ENCODE measurements at regions not wholly inside any gene's neighbourhood (a gene's known extent, or its start where the extent isn't known, plus 50 kb on each side); places are given as distances from the start of the nearest gene placed in this dataset.
"Not testable (repeated sequence)": the region's sequence is repeated elsewhere in the genome, so short reads cannot be mapped to it uniquely, and the experiment has no call there.

GRCh38 chr4:151563194-151563593, 154.2 kb downstream of the FHIP1A start:
- DNase-seq: peak; percentile 31

DNA sequence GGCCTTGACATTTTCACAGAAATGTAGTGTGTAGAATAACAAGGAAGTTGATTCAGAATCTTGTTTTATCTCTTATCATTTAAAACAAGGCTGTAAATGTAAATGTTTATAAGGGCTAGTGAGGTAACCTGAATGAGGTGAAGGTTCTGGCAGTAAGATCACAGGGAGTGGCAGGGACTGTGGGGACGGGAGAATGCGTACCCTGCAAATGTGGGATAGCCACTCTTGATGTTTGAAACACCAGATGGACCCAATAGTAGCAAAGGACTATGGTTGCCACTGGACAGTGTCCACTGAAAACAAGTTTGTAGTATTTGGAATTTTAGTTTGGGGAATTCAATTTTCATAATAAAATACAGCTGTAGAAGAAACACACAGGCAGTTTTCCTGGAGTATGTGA, 155.3 kb downstream of the FHIP1A start:
- DNase-seq: no peak

GRCh38 chr4:151565583-151565982, 156.6 kb downstream of the FHIP1A start:
- no peak for DNase-seq

- DNase-seq: no peak
These were observed 157.1 kb downstream of the FHIP1A start for GRCh38 chr4:151566053-151566452.

DNA sequence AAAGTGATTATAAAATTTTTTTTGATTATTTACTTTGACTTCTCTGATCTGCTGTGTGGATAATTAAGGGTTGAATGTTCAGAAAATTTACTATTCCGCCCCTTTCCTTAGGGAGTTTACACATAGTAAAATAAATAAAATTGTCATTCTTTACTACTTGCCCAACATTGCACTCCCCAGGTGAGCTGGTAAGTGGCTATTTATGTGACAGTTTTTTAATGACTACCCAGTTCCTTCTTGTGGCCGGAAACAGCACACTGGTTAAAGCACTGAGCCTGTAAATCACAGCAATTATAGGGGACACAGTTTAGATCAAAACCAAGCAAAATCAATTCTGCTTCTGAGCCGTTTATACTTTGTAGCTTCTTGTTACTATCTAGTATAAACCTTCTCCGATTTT, 158.1 kb downstream of the FHIP1A start:
- no peak for DNase-seq

DNA sequence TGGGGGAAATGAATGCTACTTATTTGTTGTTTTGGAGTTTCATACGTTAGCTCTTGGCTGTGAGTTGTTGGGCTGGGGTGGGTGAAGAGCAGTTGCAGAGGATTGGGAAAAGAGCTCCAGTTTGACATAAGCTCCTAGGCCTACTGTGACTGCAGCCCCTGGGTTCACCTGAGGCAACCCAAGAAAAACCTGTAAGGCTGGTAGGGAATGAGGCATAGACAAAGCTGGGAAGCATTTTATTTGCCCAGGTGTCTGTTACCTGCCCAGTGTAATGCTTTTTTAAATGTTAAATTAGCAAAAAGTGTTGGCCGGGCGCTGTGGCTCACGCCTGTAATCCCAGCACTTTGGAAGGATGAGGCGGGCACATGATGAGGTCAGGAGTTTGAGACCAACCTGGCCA, 160.0 kb downstream of the FHIP1A start:
- no peak for DNase-seq

DNA sequence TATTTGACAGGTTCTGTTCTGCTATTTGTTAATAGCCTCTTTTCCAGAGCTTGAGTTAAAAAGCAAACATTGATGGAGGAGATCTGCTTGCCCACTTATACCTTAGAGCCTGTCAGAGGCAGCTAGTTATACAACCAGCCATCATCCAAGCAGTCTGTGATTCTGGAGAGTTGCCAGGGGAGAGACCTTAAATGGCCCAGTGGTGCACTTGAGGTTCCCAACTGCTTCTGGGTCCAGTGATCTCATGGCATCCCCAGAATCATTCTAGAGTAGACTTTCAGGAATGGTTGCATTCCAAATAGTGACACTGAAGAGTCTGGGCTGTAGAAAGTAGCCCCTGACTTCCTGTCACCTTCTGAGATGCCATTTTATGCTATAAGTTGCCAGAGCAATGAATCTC, 160.7 kb downstream of the FHIP1A start:
- peak; percentile 36 for DNase-seq

DNA sequence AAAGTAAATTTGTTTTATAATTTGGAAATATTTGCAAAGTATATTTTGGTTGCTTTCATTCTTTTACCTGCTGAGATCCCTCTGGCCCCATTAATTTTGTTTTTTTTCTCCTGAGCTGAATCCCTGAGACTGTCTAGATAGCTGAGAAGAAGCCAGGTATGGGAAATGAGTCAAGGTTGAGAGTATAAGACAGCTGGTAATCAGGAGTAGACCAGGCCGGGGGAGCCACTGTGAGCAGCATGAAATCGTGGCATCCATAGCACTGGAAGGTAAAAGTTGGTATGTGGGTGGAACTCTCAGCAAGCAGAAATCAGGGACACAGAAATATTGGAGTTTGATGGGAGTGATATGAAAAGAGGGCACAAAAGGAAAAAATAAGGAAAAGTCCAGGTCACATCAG, 164.5 kb downstream of the FHIP1A start:
- no peak for DNase-seq

GRCh38 chr4:151573945-151574344, 165.0 kb downstream of the FHIP1A start:
- DNase-seq: no peak

- DNase-seq: no peak
These were observed 166.0 kb downstream of the FHIP1A start for GRCh38 chr4:151574968-151575367.

DNA sequence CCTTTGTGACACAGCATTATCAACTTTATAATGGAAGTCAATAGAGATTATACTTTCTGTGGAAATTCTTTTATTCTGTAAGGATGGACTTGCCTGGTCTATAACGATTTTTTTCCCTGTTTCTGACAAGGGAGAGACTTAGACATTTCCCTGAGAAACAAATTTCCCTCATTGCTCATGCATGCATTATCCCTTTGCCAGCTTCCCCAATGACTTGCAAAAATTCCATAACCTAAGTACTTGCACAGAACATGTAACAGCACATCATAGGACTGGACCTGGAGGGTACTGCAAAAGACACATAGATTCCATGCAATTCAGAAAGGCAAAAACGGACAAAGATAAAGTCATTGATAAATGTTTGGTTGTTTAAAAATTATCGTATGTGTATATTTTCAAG, 166.7 kb downstream of the FHIP1A start:
- DNase-seq: no peak

DNA sequence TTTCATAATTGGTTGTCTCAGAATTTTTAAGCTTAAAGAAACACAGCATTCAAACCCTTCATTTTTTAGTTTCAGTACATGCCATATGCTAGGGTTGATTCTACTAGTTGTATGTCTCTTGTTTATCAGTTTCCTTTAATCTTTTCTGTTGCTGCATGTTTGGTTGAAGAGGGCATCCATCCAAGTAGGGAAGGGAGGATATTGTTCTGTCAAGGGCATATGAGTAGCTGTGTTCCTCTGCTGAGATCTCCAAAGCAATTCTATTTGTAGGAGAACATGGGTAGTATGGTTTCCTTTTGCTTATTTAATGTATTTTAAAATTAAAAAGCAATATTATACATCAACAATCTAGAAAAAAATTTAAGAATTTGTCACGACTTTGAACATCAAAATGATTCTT, 167.7 kb downstream of the FHIP1A start:
- no peak for DNase-seq

GRCh38 chr4:151581570-151581969, 172.6 kb downstream of the FHIP1A start:
- DNase-seq: peak; percentile 70

DNA sequence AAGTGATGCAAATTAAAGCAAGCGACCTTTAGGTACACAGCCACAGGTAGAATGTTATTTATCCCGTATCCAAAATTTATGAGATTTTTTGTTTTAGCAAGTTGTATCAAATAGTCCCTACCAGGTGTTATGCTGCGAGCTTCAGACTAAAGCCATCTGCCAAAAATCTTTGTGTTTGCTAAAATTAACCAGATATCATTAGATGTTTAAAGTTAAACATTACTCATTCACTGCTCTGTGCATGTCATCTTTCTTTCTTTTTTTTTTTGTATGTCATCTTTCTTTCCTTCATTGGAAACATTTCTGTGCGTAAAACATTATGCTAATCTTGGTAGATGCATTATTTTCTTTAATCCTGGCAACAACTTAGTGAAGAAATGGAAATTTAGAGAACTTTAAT, 173.1 kb downstream of the FHIP1A start:
- DNase-seq: no peak

DNA sequence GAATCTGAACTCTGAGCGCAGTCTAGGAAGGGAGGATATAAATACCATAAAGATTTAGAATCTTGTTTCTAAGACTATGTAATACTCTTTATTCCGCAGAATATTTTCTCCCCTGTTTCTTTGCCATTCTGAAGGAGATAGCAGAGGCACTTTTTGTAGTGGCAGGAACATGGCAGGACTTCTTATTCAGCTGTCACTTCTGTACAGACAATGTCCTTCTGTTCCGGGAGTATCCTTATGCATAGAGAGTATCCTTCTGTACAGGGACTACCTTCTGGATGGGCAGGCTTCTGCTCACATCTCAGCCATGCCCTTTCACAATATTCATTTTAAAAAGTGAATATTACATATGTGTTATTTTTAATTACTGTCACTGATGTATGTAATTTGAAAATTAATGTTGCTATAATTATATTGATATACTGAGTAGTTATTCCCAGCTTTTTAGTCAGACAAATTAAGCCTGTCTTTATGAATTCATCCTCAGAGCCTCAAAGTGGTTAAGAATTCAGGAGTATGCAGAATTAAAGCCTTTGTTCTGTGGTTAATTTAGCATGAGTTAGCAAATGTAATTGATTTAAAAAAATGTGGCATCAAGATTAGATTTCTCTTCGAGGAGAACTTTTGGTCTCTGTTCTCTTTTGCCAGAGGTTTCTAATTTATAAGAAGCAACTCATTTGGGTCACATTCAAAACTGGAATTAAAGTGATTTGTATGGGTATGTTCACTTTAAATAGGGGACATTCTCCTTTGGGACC, 174.4 kb downstream of the FHIP1A start:
- DNase-seq: no peak

DNA sequence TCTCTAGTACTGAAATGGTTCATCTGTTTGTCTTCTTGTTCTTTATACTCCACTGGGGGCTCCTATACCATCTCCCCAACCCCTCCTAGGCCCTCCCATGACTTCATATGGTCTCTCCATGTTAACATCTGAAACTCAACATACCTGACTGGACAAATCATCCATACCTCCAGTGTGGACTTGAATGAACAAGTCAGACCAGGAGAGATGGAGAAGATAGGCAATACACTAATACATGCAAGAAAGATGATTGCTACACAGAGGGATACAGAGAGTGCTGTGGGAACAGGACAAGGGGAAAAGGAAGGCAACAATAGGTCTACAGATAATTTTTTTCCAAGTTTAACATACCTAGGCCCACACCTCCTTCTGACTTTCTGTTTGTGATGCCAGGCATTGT, 175.1 kb downstream of the FHIP1A start:
- DNase-seq: no peak

- DNase-seq: not testable (repeated sequence)
These were observed 165.2 kb downstream of the GATB start for GRCh38 chr4:151595629-151596028.

DNA sequence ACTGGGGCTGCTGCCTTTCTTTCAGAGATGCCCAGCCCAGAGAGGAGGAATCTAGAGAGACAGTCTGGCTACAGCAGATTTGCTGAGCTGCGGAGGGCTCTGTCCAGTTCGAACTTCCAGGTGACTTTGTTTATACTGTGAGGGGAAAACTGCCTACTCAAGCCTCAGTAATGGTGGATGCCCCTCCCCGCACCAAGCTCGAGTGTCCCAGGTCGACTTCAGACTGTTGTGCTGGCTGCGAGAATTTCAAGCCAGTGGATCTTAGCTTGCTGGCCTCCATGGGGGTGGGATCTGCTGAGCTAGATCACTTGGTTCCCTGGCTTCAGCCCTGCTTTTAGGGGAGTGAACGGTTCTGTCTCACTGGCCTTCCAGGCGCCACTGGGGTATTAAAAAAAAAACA, 163.1 kb downstream of the GATB start:
- not testable (repeated sequence) for DNase-seq

DNA sequence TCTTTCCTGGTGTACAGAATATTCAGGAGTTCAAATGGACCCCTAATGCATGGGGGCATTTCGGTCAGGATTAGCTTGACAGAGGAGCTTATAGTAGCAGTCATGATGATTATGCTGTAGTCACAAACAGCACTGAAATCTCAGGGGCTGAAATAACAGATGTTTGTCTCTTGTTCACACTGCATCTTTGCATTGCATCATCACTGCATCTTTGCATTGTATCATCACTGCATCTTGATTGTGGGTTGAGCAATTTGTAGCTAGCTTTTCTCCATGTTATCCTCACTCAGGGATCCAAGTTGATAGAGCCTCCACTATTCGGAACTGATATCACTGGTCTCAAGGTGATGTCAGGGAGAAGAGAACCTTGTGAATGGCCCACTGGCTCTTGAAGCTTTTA, 160.9 kb downstream of the GATB start:
- no peak for DNase-seq

GRCh38 chr4:151600432-151600831, 160.4 kb downstream of the GATB start:
- no peak for DNase-seq

GRCh38 chr4:151603377-151603776, 157.4 kb downstream of the GATB start:
- DNase-seq: no peak

DNA sequence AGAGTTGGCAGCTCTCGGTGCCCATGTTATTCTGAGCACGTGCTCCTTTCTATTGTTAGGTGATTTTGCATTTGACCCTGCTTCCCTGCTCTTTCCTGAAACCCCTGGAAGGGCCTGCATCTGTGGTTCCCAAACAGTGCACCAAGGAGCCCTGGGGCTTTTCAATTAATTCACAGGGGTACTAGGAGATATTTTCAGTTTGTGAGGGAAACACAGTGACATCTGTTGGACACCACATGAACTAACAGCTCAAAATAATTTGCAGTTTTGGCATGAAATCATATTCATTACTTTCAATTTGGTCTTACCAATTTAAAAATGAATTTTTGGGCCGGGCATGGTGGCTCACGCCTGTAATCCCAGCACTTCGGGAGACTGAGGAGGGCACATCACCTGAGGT, 156.6 kb downstream of the GATB start:
- DNase-seq: no peak

- no peak for DNase-seq
These were observed 155.6 kb downstream of the GATB start for GRCh38 chr4:151605215-151605614.

DNA sequence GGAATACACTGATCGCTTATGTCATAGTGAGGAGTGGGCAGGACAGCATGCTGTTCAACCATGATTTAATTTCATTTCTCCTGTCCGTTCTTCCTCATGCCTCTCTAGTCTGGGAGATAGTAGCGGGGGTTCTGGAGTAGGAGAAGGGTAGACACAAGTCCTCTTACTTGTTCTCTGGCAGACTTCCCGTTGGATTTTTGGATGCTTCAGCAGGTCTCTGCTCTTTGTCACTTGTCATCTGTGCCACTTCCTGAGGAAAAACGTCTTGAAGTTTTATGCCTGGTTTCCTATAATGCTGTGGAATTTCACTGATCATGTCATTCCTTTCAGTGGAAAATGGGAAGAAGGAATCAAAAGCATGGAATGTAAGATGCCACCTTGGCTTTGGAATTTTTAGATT, 154.7 kb downstream of the GATB start:
- no peak for DNase-seq

DNA sequence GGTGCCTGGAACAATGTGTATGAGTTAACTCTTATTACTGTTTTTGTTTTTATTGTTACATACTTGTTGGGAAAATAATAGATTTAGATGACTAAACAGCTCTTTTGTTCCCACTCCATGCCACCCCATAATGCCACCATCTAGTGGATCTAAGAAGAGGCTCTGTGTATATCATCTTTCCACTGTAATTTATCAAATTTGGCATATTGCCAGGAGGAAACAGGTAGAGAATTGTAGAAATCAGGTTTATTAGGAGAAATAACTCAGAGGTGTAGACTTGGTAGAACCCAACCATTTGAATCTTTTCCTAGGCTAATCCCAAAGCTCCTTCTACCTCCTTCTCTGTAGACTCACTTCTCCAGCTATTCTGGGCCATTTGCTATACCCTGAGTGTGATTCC, 150.6 kb downstream of the GATB start:
- no peak for DNase-seq
